Skin epidermis (tissue), 12 donors: ENCODE measurements at regions not wholly inside any gene's neighbourhood (a gene's known extent, or its start where the extent isn't known, plus 50 kb on each side); places are given as distances from the start of the nearest gene placed in this dataset.

ENCODE experiments used
- H3K27ac ChIP-seq, 21 experiments: fragments of 200-600 bp; sonication (generic) in 11 of 21; one replicate each; pipeline ENCODE4 v1.5.0; 2020; ENCODE audit warnings: mild to moderate bottlenecking in 3 of 21, inconsistent platforms in 2 of 21, moderate library complexity in 2 of 21
- H3K4me3 ChIP-seq, 7 experiments: fragments of 200-600 bp; sonication (generic) in 2 of 7; one replicate each; pipeline ENCODE4 v1.5.0; 2020; ENCODE audit warnings: inconsistent platforms in 2 of 7, mild to moderate bottlenecking in 2 of 7, moderate library complexity in 1 of 7

GRCh38 chr17:33974276-33974675 is 280.8 kb upstream of the CCL2 start:
- Histone ChIP-seq H3K4me3 (no peak overlapping the region), H3K27ac (no peak overlapping the region)

GRCh38 chr17:33976831-33977230 is 278.3 kb upstream of the CCL2 start:
- H3K4me3 ChIP-seq: no peak overlapping the region

GRCh38 chr17:33977729-33978514 is 277.2 kb upstream of the CCL2 start:
- Histone ChIP-seq H3K27ac (no peak overlapping the region), H3K4me3 (no peak overlapping the region)

More at GRCh38 chr17:33976831-33977230, 278.3 kb upstream of the CCL2 start:
- H3K27ac ChIP-seq: no peak overlapping the region

GRCh38 chr17:33978889-33979288 is 276.2 kb upstream of the CCL2 start:
- no peak overlapping the region for H3K4me3 ChIP-seq
- H3K27ac ChIP-seq: no peak overlapping the region

GRCh38 chr17:33980193-33980592 is 274.9 kb upstream of the CCL2 start:
- Histone ChIP-seq H3K27ac (no peak overlapping the region), H3K4me3 (no peak overlapping the region)

- Histone ChIP-seq H3K4me3 (no peak overlapping the region), H3K27ac (no peak overlapping the region)
These were observed 273.1 kb upstream of the CCL2 start for GRCh38 chr17:33981711-33982601.

GRCh38 chr17:33982909-33983308 is 272.2 kb upstream of the CCL2 start:
- no peak overlapping the region for H3K27ac ChIP-seq
- H3K4me3 ChIP-seq: no peak overlapping the region

- Histone ChIP-seq H3K27ac (no peak overlapping the region), H3K4me3 (no peak overlapping the region)
These were observed 271.1 kb upstream of the CCL2 start for GRCh38 chr17:33983824-33984574.

- H3K27ac ChIP-seq: no peak overlapping the region
- no peak overlapping the region for H3K4me3 ChIP-seq
These were observed 269.0 kb upstream of the CCL2 start for GRCh38 chr17:33986088-33986487.

GRCh38 chr17:33986566-33986965 is 268.5 kb upstream of the CCL2 start:
- H3K27ac ChIP-seq: no peak overlapping the region
- no peak overlapping the region for H3K4me3 ChIP-seq

GRCh38 chr17:33987162-33987561 is 267.9 kb upstream of the CCL2 start:
- H3K27ac ChIP-seq: no peak overlapping the region
- H3K4me3 ChIP-seq: no peak overlapping the region

GRCh38 chr17:33989361-33990148 is 265.5 kb upstream of the CCL2 start:
- no peak overlapping the region for H3K27ac ChIP-seq

GRCh38 chr17:33990943-33991706 is 264.0 kb upstream of the CCL2 start:
- H3K27ac ChIP-seq: no peak overlapping the region
- H3K4me3 ChIP-seq: no peak overlapping the region

More at GRCh38 chr17:33989361-33990148, 265.5 kb upstream of the CCL2 start:
- no peak overlapping the region for H3K4me3 ChIP-seq

- Histone ChIP-seq H3K4me3 (no peak overlapping the region), H3K27ac (no peak overlapping the region)
These were observed 263.0 kb upstream of the CCL2 start for GRCh38 chr17:33992113-33992512.

- no peak overlapping the region for H3K27ac ChIP-seq
- no peak overlapping the region for H3K4me3 ChIP-seq
These were observed 254.4 kb upstream of the CCL2 start for GRCh38 chr17:34000639-34001038.

GRCh38 chr17:34001246-34001645 is 253.8 kb upstream of the CCL2 start:
- H3K4me3 ChIP-seq: no peak overlapping the region
- no peak overlapping the region for H3K27ac ChIP-seq

GRCh38 chr17:34006126-34006525 is 249.0 kb upstream of the CCL2 start:
- Histone ChIP-seq H3K4me3 (no peak overlapping the region), H3K27ac (no peak overlapping the region)

- H3K27ac ChIP-seq: peak overlapping the region in 3 of 21 experiments; percentile 6 to 11 (median 7)
- H3K4me3 ChIP-seq: no peak overlapping the region
These were observed 247.0 kb upstream of the CCL2 start for GRCh38 chr17:34008125-34008524.

GRCh38 chr17:34009912-34010311 is 245.2 kb upstream of the CCL2 start:
- no peak overlapping the region for H3K4me3 ChIP-seq

More at GRCh38 chr17:34009912-34010311, 245.2 kb upstream of the CCL2 start:
- H3K27ac ChIP-seq: no peak overlapping the region
